SH-SY5Y (cell line): ENCODE measurements at regions not wholly inside any gene's neighbourhood (a gene's known extent, or its start where the extent isn't known, plus 50 kb on each side); places are given as distances from the start of the nearest gene placed in this dataset.

Source experiments
- GATA2 ChIP-seq: IDR thresholded peaks from 2 replicates; pipeline ENCODE4 v1.6.1; 2011; ENCODE audit warnings: mild to moderate bottlenecking, low read depth, low read length
- GATA3 ChIP-seq: IDR thresholded peaks from 2 replicates; pipeline ENCODE4 v1.6.1; 2011; ENCODE audit warnings: low read depth, mild to moderate bottlenecking, low read length, moderate library complexity

GRCh38 chr2:48110492-48110891 lies 204.0 kb upstream of the FOXN2 start:
- TF ChIP-seq GATA3 (no peak), GATA2 (no peak)

GRCh38 chr2:48112911-48113680 lies 201.4 kb upstream of the FOXN2 start:
- TF ChIP-seq GATA3 (no peak), GATA2 (no peak)

GRCh38 chr2:48113767-48114166 lies 200.7 kb upstream of the FOXN2 start:
- TF ChIP-seq GATA2, result no peak
- TF ChIP-seq GATA3, result no peak

DNA sequence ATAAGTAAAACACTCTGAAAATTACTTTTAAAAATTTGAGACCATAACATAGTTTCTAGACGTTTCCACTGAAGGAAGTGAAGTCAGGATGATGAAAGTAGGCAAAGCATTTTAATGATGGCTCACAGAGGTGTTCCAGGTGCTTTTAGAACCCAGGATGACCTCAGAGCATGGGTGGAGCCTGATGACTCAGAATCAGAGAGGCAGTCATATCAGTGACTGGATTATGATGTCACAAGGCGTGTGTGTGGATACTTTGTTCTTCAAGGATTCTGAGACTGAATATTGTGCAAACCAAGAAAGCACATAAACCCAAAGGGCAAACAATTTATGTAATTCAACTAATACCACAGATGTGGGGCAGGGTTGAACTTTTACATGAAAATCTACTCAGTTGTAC lies 200.2 kb upstream of the FOXN2 start:
- no peak for TF ChIP-seq GATA3
- TF ChIP-seq GATA2, result no peak

DNA sequence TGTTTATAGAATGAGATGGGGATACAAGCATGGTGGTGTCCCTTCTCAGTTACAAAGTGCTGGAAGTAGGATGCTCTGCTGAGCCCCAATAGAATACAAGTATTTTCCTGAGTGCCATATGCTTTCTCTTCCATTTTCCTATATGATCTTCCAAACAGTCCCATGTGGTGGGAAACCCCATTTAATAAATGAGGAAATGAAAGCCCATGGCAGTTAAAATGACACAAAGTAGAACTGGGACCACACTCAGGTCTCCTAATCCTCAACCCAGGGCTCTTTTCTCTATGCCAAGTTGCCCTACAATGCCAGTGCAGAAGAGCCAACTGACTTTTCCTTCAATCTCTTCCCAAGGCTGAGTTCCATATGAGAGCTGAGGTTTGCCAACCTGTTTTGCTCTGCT lies 198.0 kb upstream of the FOXN2 start:
- TF ChIP-seq GATA3, result no peak
- no peak for TF ChIP-seq GATA2

DNA sequence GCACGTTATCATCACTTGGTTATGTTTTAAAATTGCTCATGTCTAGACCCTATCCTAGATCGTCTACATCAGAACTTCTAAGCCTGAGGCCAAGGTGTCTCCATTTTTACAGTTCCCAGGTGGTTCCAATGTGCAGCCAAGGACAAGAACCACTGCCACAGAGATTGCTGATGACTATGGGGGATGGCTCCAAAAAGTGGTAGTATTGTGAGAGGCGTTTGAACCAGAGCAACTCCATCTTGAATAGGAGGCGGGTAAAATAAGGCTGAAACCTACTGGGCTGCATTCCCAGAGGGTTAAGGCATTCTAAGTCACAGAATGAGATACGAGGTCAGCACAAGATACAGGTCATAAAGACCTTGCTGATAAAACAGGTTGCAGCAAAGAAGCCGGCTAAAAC lies 195.6 kb upstream of the FOXN2 start:
- TF ChIP-seq GATA3 (no peak), GATA2 (no peak)

GRCh38 chr2:48120112-48120511 lies 194.4 kb upstream of the FOXN2 start:
- TF ChIP-seq GATA2 (no peak), GATA3 (no peak)

- no peak for TF ChIP-seq GATA3
- no peak for TF ChIP-seq GATA2
Measured at GRCh38 chr2:48120759-48121242, 193.7 kb upstream of the FOXN2 start.

GRCh38 chr2:48122166-48122565 lies 192.3 kb upstream of the FOXN2 start:
- TF ChIP-seq GATA3 (no peak), GATA2 (no peak)

DNA sequence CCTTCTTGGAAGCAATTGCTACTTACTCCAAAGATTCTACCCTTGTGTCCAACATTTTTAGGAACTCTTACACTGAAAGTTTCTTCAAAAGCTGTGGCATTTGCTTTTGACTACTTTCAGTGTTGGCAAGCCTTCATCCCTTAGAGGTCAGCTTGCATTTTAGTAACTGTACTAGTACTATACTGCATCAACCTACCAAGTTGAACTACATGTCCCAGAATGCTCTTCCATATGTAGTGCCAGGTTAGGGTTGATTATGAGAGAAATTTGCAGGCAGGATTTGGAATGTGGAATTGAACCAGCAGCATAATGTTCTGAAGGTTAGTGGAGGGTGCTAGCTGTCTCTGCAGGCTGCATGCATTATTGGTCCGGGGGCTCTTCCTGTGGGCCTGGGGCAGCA lies 189.9 kb upstream of the FOXN2 start:
- TF ChIP-seq GATA2, result no peak

DNA sequence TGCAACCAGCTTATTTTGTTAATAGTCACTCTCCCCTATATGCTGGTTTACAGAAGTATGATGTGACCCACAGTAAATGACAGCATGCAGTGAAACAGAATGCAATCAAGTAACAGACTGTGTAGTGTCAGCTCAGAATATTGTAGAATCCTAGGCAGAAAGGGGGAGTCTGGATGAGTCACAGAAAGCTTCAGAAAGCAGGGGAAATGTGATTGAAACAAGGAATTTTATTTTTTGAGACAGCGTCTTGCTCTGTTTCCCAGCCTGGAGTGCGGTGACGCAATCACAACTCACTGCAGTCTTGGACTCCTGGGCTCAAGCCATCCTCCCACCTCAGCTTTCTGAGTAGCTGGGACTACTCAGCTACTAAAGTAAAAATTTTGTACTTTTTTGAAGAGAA lies 188.3 kb upstream of the FOXN2 start:
- TF ChIP-seq GATA2, result no peak
- TF ChIP-seq GATA3, result no peak

DNA sequence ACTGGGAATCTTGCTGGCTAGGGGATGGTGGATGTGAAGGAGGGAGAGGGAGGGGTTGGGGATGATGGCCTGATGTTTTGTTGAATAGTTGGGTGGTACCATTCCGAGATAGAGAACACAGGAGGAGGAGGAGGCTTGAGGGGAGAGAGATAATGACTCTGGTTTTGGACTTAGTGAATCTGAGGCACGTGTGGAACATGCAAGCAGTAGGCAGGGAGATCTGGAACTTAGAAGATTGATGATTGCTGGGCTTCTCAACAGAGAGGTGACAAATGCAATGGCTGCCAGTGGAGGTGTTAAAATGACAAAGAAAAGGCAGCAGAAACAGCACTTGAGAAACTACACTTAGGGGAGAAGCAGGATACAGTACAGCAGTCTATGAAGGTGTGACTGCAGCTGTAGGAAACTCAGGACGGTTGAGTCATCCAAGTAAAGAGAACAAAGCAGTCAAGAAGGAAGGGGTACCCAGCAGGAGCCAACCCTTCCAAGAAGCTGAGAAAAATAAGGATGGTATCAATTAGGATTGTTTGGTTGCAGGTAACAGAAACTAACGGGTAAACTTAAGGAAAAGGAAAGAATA lies 186.8 kb upstream of the FOXN2 start:
- TF ChIP-seq GATA3 (no peak), GATA2 (no peak)

DNA sequence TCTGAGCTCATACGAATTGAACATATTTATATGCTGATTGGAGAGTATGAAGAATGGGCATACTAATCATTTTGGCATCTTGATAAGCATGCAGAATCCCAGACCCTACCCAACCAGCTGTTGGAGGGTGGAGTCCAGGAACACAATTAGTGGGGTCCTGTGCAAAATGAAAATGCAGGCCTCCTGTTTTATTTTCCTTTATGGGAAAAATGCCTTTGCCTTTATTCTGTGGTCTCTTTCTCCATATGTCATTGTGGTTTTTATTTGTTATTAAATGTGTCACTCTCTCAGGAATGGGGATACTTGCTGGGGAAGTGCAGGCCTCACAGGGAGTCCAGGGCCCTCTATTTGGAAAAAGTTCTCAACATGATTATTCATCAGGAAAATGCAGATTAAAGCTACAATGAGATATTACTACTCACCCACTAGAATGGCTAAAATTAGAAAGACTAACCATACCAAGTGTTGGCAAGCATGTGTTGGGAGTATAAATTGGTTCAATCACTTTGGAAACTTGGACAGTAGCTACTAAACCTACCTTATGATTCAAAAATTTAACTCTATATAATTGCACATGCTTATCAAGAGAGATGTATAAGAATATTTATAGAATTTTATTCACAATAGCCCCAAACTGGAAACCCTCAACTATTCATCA lies 185.1 kb upstream of the FOXN2 start:
- no peak for TF ChIP-seq GATA2
- no peak for TF ChIP-seq GATA3

- TF ChIP-seq GATA2, result no peak
- no peak for TF ChIP-seq GATA3
Measured at GRCh38 chr2:48131539-48132270, 182.8 kb upstream of the FOXN2 start.
